Liver (tissue), 3 donors: ENCODE measurements at regions not wholly inside any gene's neighbourhood (a gene's known extent, or its start where the extent isn't known, plus 50 kb on each side); places are given as distances from the start of the nearest gene placed in this dataset.
A peak's percentile ranks its signal among the peaks of the same experiment; 100 is the strongest.

ENCODE experiments used
- ATF3 ChIP-seq: IDR thresholded peaks from 2 replicates; pipeline ENCODE4 v1.6.1; 2016; ENCODE audit warnings: antibody characterized with exemption
- CTCF ChIP-seq: fragments of 150-350 bp; IDR thresholded peaks from 2 replicates; pipeline ENCODE4 v1.5.1; 2017; ENCODE audit warnings: improper control_type of control experiment, low read depth, low read length; ENCODE audit not compliant: missing input control
- EGR1 ChIP-seq, 2 donors: IDR thresholded peaks; 2 replicates each; pipeline ENCODE4 v1.6.1; 2016 to 2018; ENCODE audit warnings: antibody characterized with exemption in 2 of 2, low read depth in 2 of 2
- GABPA ChIP-seq, 2 donors: IDR thresholded peaks in 1 of 2; conservative IDR thresholded peaks in 1 of 2; 2 replicates each; pipeline ENCODE4 v1.6.1; 2016; ENCODE audit warnings: antibody characterized with exemption in 2 of 2, mild to moderate bottlenecking in 1 of 2, moderate library complexity in 1 of 2
- MAX ChIP-seq: IDR thresholded peaks from 2 replicates; pipeline ENCODE4 v1.6.1; 2016; ENCODE audit warnings: antibody characterized with exemption
- NR2F2 ChIP-seq: IDR thresholded peaks from 2 replicates; pipeline ENCODE4 v1.6.1; 2016; ENCODE audit warnings: antibody characterized with exemption
- RAD21 ChIP-seq, 2 donors: IDR thresholded peaks; 2 replicates each; pipeline ENCODE4 v1.6.1; 2016; ENCODE audit warnings: antibody characterized with exemption in 2 of 2, mild to moderate bottlenecking in 2 of 2
- REST ChIP-seq: IDR thresholded peaks from 2 replicates; pipeline ENCODE4 v1.6.1; 2016; ENCODE audit warnings: antibody characterized with exemption, mild to moderate bottlenecking
- TAF1 ChIP-seq: conservative IDR thresholded peaks from 2 replicates; pipeline ENCODE4 v1.6.1; 2016; ENCODE audit warnings: antibody characterized with exemption, mild to moderate bottlenecking
- YY1 ChIP-seq: IDR thresholded peaks from 2 replicates; pipeline ENCODE4 v1.6.1; 2016; ENCODE audit warnings: antibody characterized with exemption, mild to moderate bottlenecking
- ZBTB33 ChIP-seq: IDR thresholded peaks from 2 replicates; pipeline ENCODE4 v1.6.1; 2016; ENCODE audit warnings: antibody characterized with exemption
- donor health status: healthy.
- donor health status: healthy.

- TF ChIP-seq CTCF (no peak), EGR1 (IDR thresholded peaks at IDR 0.05; ENCODE audit: low read depth in 2 of 2) (no peak), ATF3 (no peak), TAF1 (no peak), RAD21 (IDR thresholded peaks at IDR 0.05) (peak in 1 of 2 donors; percentile 29), REST (no peak), YY1 (peak; percentile 38), ZBTB33 (peak; percentile 36), MAX (peak; percentile 67), GABPA (IDR thresholded peaks at IDR 0.05 in 1 of 2, conservative IDR thresholded peaks at IDR 0.05 in 1 of 2) (peak in 1 of 2 donors; percentile 46), NR2F2 (no peak)
Observed at GRCh38 chr10:83701799-83702198, 437.5 kb upstream of the GHITM start.
